HG02798 (cell line): ENCODE measurements at regions not wholly inside any gene's neighbourhood (a gene's known extent, or its start where the extent isn't known, plus 50 kb on each side); places are given as distances from the start of the nearest gene placed in this dataset.
"Not testable (repeated sequence)": the region's sequence is repeated elsewhere in the genome, so short reads cannot be mapped to it uniquely, and the experiment has no call there.

ENCODE experiments used
- ATAC-seq: cut with Tn5 transposase; IDR thresholded peaks from one replicate; pipeline ENCODE4 v1.9.1; 2021; ENCODE audit warnings: mild to moderate bottlenecking; ENCODE audit not compliant: unreplicated experiment, poor library complexity

DNA sequence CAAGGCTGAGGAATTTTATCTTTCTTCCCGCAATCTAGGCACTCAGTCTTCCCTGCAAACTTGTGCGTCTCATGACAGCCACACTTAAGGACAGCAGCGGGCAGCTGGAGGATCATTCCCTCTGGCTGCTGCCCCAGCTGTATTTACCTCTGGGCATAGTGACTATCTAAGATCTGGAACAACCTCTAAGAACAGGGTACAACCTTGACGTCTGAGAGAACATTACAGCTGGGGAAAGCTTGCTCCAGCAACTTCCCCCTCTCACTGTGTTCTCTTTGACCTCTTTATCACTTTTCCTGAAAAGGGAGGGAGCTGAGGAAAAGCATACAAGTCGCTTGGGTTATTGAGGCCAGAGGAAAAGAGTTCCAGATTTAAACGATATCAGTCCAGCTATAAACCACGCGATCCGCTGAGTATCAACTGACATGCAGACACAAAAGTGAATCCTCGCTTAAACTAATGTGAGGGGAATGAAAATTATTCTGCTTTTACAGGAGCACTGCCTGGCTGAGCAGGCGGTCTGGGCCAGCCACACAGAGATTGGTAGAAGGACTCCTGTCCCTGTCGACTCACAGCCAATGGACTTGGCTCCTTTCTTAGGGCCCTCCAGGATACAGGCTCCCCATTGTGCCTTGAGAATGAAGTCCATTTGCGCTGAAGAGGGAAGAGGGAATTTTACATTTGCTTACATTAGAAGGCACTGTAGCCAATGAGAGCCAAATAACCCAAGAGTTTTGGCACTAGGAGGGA is 153.3 kb downstream of the QRSL1 start:
- ATAC-seq = no peak

GRCh38 chr6:106779552-106779951 is 150.2 kb downstream of the QRSL1 start:
- not testable (repeated sequence) for ATAC-seq

- no peak for ATAC-seq
Measured at GRCh38 chr6:106778943-106779342, 149.6 kb downstream of the QRSL1 start.

DNA sequence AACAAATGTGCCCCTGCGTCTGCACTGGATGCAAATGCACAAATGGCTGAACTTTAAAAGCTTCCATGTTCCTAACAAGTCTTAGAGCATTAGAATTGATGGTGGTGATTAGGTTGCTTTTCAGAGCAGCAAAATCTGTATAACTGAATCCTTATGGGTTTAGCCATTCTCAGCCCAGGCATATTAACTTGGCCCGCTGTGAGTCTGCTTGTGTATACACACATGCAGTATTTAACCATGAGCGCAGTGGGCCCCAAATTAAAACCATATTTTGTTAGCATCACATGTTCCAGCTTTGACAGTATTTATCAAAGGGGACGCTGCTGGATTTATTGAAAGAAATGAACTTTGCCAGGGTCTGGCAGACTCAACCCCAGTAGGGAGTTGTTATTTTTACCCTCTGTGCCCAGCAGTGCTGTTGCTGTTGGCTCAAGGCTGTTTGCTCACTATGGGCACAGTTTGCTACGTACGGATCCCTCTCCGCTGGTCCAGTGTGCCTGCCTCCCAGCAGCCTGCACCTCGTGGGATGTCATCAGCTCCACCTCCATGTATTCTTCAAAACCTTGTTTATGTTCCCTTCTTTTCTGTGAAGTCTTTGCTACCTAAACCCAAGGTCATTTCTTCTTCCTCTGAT is 144.7 kb downstream of the QRSL1 start:
- ATAC-seq = no peak

- ATAC-seq = no peak
Measured at GRCh38 chr6:106773522-106773921, 144.1 kb downstream of the QRSL1 start.

DNA sequence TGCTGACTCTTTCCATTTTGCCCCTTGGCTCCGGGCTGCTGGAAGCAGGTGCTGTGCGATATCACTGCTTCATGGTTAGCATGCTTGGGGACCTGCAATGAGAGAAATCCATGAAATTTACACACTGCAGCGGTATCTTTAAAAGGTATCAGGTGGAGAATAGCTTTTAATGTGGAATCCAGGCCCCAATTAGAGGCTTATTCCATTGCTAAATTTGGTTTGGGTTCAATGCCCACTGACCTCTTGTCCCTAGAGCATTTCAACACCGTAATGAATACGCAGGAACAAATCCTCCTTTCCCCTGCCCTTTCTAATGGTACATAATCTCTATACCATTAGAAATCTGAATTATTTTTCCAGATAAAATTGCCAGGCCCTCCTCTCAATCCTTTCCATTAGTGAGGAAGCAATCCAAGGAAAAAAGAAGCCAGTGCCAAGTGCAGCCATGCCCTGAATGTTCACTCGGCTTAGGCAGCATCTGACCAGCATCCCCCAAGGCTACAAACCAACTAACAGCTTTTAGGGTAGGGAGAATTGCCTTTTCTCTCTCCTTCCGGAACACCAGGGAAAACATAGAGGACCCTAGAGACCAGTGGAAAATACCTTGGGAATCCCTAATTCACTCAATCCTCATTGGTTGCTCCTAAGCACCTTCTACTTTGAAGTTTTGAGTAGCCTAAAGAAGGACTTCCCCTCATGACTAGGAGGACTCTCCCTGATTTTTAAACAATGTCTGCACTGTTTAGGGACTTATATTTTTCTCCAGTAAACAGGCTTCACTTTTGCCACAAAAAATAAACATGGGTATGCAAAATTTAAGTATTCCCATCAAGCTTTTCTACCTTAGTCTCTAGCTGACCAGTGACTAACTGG is 143.1 kb downstream of the QRSL1 start:
- ATAC-seq = no peak

- ATAC-seq = no peak
Measured at GRCh38 chr6:106771822-106772221, 142.4 kb downstream of the QRSL1 start.

- no peak for ATAC-seq
Measured at GRCh38 chr6:106770663-106771062, 141.3 kb downstream of the QRSL1 start.

GRCh38 chr6:106770081-106770480 is 140.7 kb downstream of the QRSL1 start:
- no peak for ATAC-seq

GRCh38 chr6:106767271-106767670 is 137.9 kb downstream of the QRSL1 start:
- ATAC-seq = no peak

- ATAC-seq = no peak
Measured at GRCh38 chr6:106766201-106766600, 136.8 kb downstream of the QRSL1 start.

DNA sequence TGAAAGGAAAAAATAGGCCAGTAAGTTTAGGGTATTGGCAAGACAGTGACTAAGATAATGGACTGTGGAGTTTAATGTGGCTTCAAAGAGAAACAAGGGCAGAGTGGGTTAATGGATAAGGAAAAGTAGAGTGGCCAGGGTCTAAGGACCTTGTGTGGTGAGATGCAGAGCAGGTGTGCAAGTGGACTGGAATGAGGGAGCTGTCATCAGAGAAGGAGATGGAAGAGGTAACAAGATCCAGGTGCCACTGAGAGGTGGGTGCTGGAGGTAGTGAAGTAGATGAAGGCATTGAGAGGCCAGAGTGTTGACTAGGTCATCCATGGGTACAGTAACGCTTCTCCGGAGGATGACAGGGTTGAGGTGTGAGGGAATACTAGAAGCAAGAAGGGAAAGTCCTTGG is 136.1 kb downstream of the QRSL1 start:
- no peak for ATAC-seq

- ATAC-seq = no peak
Measured at GRCh38 chr6:106764353-106764980, 135.1 kb downstream of the QRSL1 start.

- ATAC-seq = no peak
Measured at GRCh38 chr6:106763361-106763760, 134.0 kb downstream of the QRSL1 start.

GRCh38 chr6:106761160-106761559 is 131.8 kb downstream of the QRSL1 start:
- no peak for ATAC-seq

DNA sequence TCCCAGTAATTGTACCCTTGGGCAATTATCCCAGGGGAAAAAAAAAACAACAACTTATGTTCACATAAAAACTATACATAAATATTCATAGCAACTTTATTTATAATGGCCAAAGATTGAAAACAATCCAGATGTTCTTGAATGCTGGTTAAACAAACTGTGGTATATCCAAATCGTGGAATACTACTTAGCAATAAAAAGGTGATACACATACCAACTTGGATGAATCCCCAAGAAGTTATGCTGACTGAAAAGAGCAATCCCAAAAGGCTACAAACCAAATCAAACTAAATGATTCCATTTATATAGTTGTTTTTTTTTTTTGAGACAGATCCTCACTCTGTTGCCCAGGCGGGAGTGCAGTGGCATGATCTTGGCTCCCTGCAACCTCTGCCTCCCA is 129.7 kb downstream of the QRSL1 start:
- no peak for ATAC-seq

- ATAC-seq = no peak
Measured at GRCh38 chr6:106757722-106758467, 128.5 kb downstream of the QRSL1 start.

- ATAC-seq = no peak
Measured at GRCh38 chr6:106757267-106757666, 127.9 kb downstream of the QRSL1 start.

DNA sequence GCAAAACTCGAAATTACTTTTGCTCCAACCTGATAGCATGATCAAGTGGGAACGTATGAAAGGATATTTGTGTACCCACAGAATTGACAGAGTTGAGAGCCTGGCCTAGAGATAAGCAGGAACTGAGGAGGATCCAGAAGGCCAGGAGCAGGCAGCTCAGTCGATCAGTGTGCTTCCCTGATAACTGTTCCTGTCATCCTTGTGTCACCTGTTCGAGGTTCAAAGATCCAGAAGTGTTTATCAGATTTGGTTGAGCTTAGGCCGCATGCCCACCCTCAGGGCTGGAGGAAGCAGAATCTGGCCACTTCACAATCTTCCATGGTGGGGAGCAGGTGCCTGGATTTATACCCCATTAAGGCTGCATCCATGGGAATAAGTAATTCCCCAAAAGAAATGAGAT is 124.8 kb downstream of the QRSL1 start:
- no peak for ATAC-seq

DNA sequence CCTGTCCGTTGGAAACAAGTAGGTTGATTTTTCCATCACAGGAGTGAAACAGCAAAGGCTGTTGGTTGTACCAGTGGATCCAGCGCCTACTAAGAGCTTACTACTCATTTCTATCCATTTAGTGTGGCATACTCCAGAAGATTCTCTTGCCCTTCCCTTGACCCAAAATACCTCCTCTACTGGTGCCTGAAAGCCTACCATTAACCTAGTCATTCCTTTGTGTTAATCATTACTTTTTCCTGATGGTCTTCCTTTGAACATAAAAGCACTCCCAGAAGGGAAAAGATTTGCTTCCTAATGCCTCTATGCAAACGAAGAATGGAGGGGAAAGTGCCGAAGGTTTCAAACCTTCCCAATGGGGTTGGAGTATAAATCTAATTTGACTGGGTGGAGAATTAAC is 123.3 kb downstream of the QRSL1 start:
- ATAC-seq = no peak
